Uterus (tissue), 2 donors: ENCODE measurements at regions not wholly inside any gene's neighbourhood (a gene's known extent, or its start where the extent isn't known, plus 50 kb on each side); places are given as distances from the start of the nearest gene placed in this dataset.
"Not testable (repeated sequence)": the region's sequence is repeated elsewhere in the genome, so short reads cannot be mapped to it uniquely, and the experiment has no call there.

ENCODE experiments used
- POLR2A ChIP-seq, 2 donors: fragments of 450-650 bp; IDR thresholded peaks; one replicate each; pipeline ENCODE4 v1.6.1; 2016; ENCODE audit warnings: antibody characterized with exemption in 2 of 2, mild to moderate bottlenecking in 1 of 2, moderate library complexity in 1 of 2
- TF ChIP-seq, protein P1 (sequence below), 4 experiments: fragments of 200-600 bp in 2 of 4; fragments of 450-650 bp in 2 of 4; sonication (generic) in 2 of 4; IDR thresholded peaks; one replicate each; pipeline ENCODE4 v1.5.1; 2016 to 2019; ENCODE audit warnings: antibody characterized with exemption in 4 of 4, mild to moderate bottlenecking in 2 of 4, moderate library complexity in 1 of 4

DNA sequence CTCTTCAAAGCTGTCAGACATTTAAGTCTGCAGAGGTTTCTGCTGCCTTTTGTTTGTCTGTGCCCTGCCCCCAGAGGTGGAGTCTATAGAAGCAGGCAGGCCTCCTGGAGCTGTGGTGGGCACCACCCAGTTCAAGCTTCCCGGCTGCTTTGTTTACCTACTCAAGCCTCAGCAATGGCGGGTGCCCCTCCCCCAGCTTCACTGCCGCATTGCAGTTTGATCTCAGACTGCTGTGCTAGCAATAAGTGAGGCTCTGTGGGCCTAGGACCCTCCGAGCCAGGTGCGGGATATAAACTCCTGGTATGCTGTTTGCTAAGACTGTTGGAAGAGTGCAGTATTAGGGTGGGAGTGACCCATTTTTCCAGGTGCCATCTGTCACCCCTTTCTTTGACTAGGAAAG lies 145.5 kb downstream of the DMRT2 start:
- not testable (repeated sequence) for TF ChIP-seq POLR2A (IDR thresholded peaks at IDR 0.05)
- TF ChIP-seq, protein P1, sequence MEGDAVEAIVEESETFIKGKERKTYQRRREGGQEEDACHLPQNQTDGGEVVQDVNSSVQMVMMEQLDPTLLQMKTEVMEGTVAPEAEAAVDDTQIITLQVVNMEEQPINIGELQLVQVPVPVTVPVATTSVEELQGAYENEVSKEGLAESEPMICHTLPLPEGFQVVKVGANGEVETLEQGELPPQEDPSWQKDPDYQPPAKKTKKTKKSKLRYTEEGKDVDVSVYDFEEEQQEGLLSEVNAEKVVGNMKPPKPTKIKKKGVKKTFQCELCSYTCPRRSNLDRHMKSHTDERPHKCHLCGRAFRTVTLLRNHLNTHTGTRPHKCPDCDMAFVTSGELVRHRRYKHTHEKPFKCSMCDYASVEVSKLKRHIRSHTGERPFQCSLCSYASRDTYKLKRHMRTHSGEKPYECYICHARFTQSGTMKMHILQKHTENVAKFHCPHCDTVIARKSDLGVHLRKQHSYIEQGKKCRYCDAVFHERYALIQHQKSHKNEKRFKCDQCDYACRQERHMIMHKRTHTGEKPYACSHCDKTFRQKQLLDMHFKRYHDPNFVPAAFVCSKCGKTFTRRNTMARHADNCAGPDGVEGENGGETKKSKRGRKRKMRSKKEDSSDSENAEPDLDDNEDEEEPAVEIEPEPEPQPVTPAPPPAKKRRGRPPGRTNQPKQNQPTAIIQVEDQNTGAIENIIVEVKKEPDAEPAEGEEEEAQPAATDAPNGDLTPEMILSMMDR (IDR thresholded peaks at IDR 0.05), result not testable (repeated sequence)
